ENCODE measurements at regions not wholly inside any gene's neighbourhood (a gene's known extent, or its start where the extent isn't known, plus 50 kb on each side); places are given as distances from the start of the nearest gene placed in this dataset.

DNA sequence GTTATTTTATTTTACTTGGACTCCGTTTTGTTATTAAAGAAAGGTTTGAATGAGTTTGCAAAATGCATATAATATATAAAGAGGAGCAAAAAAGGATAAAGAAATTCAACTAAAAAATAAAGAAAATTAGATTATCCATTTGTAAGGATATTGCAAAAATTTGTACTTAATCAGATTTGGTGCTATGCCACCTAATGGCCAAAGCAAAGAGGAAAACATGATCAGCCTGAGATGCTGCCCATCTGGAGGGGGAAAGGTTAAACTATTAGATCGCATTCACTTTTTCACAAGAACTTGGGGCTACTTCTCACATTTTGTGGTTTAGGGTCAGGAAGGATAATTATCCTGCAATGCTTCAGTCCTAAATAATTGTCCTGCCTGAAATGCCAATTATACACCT lies 350.6 kb downstream of the MLLT3 start (continued):
- TF ChIP-seq, protein P1, sequence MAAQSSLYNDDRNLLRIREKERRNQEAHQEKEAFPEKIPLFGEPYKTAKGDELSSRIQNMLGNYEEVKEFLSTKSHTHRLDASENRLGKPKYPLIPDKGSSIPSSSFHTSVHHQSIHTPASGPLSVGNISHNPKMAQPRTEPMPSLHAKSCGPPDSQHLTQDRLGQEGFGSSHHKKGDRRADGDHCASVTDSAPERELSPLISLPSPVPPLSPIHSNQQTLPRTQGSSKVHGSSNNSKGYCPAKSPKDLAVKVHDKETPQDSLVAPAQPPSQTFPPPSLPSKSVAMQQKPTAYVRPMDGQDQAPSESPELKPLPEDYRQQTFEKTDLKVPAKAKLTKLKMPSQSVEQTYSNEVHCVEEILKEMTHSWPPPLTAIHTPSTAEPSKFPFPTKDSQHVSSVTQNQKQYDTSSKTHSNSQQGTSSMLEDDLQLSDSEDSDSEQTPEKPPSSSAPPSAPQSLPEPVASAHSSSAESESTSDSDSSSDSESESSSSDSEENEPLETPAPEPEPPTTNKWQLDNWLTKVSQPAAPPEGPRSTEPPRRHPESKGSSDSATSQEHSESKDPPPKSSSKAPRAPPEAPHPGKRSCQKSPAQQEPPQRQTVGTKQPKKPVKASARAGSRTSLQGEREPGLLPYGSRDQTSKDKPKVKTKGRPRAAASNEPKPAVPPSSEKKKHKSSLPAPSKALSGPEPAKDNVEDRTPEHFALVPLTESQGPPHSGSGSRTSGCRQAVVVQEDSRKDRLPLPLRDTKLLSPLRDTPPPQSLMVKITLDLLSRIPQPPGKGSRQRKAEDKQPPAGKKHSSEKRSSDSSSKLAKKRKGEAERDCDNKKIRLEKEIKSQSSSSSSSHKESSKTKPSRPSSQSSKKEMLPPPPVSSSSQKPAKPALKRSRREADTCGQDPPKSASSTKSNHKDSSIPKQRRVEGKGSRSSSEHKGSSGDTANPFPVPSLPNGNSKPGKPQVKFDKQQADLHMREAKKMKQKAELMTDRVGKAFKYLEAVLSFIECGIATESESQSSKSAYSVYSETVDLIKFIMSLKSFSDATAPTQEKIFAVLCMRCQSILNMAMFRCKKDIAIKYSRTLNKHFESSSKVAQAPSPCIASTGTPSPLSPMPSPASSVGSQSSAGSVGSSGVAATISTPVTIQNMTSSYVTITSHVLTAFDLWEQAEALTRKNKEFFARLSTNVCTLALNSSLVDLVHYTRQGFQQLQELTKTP (IDR thresholded peaks at IDR 0.05; ENCODE audit: low read depth in 1 of 2, partially characterized antibody in 2 of 2) = no peak
- TF ChIP-seq EGR1 (conservative IDR thresholded peaks at IDR 0.05) = no peak
- no peak for TF ChIP-seq HMG20A (CRISPR knock-in tag; conservative IDR thresholded peaks at IDR 0.05)

DNA sequence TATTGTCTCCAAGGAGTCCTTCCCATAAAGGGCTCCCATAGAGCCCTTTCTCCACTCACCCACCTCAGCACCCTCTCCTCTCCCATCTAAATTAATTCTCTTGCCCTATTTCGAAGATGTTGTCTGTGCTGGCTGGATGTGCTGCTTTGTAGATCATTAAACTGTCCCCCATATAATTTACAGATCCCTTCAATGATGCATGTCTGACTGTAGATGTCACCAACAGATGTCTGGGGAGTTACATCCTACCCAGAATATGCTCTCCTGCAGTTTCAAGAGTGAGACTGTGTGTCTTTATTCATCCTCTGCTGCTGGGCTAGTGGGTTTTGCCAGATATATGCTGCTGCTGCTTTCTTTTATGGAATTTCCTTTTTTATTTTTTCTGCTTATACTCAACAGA lies 351.2 kb downstream of the MLLT3 start:
- POLR2A ChIA-PET = no interaction called here
- Histone ChIP-seq H3K27ac (ENCODE audit: extremely low read depth, low read depth, low read length) (no peak overlapping the region), H3K9me1 (ENCODE audit: control insufficient read depth, insufficient read depth, low read length) (no peaks in the 10 kb centered on the region), H3K4me1 (replicated peaks in 1 of 2; ENCODE audit: control insufficient read depth in 2 of 2, insufficient read depth in 2 of 2, low read length in 2 of 2) (no peaks in the 10 kb centered on the region), H3K4me2 (ENCODE audit: insufficient read depth, low read length) (no peak overlapping the region), H3K4me3 (no peak overlapping the region), H3K36me3 (ENCODE audit: control insufficient read depth, insufficient read depth, low read length) (no peaks in the 10 kb centered on the region), H3K9ac (ENCODE audit: insufficient read depth in 1 of 2, low read depth in 2 of 2, low read length in 2 of 2) (no peak overlapping the region), H3K9me3 (replicated peaks; ENCODE audit: control insufficient read depth, insufficient read depth, low read depth, low read length) (no peaks in the 10 kb centered on the region), H2AFZ (ENCODE audit: low read depth, low read length) (no peak overlapping the region), H3K79me2 (ENCODE audit: control insufficient read depth, insufficient read depth, low read length) (no peaks in the 10 kb centered on the region), H4K20me1 (replicated peaks; ENCODE audit: control insufficient read depth, insufficient read depth, low read length) (no peaks in the 10 kb centered on the region), H3K27me3 (ENCODE audit: control insufficient read depth in 2 of 2, insufficient read depth in 2 of 2, low read length in 2 of 2) (no peaks in the 10 kb centered on the region)
- in situ Hi-C loops (cut with MboI) = no loop called here
- ATAC-seq (no peak), FAIRE-seq (no peak), DNase-seq (ENCODE audit: extremely low read depth in 1 of 4, low spot score in 3 of 4) (no peak)
- intact Hi-C loops (cut with micrococcal nuclease) = no loop called here
- 0% methylated on average over 1 of the region's 1 CpG for WGBS (ENCODE audit: insufficient coverage, low coverage, missing lambda C conversion rate)
- CTCF ChIA-PET (ENCODE audit: low intra/inter-chr PET ratio) = no interaction called here
- BruUV-seq (replicated peaks) = no TSS peak
- TF ChIP-seq CREB1 (IDR thresholded peaks at IDR 0.05) (no peak), CREB1 (CRISPR knock-in tag; IDR thresholded peaks at IDR 0.05) (no peak), CBFA2T3 (IDR thresholded peaks at IDR 0.05) (no peak), DNMT1 (IDR thresholded peaks at IDR 0.05) (no peak)
- TF ChIP-seq, protein P2, sequence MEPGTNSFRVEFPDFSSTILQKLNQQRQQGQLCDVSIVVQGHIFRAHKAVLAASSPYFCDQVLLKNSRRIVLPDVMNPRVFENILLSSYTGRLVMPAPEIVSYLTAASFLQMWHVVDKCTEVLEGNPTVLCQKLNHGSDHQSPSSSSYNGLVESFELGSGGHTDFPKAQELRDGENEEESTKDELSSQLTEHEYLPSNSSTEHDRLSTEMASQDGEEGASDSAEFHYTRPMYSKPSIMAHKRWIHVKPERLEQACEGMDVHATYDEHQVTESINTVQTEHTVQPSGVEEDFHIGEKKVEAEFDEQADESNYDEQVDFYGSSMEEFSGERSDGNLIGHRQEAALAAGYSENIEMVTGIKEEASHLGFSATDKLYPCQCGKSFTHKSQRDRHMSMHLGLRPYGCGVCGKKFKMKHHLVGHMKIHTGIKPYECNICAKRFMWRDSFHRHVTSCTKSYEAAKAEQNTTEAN (CRISPR knock-in tag; IDR thresholded peaks at IDR 0.05) = no peak
